ENCODE measurements at regions not wholly inside any gene's neighbourhood (a gene's known extent, or its start where the extent isn't known, plus 50 kb on each side); places are given as distances from the start of the nearest gene placed in this dataset.
"Not testable (repeated sequence)": the region's sequence is repeated elsewhere in the genome, so short reads cannot be mapped to it uniquely, and the experiment has no call there.

GRCh38 chr3:4147556-4148118 lies 155.5 kb upstream of the SETMAR start:
- no peak for DNase-seq

DNA sequence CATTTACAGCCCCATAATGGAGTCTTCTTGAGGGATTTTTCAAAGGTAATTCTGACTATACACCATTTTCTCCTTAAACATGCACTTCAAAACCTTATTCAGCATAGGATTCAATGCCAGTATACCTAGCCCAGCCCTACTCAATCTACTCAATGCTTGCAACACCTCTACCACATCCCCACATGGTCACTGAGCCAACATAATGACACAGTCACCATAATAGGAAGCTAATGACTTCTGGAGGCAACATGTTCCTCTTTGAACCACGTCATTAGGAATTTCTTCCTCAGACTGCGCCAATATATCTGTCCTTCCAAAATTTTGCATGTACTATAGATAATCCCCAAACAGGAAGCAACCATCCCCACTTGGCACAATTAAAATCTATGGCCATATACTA lies 153.9 kb upstream of the SETMAR start:
- DNase-seq = no peak

DNA sequence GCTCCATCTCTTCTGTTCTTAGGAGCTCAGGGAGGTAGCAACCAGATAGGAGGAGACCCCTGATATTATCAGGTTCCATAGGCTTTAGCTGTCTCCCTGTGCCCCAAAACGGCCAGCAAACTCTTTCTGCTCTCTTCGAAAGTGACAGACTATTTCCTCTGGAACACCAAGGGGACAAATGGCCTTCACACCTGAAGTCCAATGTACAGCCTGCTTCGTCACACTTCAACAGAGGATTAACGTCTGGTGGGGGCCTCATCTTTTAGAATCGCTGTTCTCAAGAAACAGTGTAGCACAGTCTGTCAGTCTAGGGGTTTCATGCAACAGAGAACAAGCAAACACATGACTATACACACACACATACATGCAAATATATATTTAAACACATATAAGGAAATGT lies 152.4 kb upstream of the SETMAR start:
- no peak for DNase-seq

DNA sequence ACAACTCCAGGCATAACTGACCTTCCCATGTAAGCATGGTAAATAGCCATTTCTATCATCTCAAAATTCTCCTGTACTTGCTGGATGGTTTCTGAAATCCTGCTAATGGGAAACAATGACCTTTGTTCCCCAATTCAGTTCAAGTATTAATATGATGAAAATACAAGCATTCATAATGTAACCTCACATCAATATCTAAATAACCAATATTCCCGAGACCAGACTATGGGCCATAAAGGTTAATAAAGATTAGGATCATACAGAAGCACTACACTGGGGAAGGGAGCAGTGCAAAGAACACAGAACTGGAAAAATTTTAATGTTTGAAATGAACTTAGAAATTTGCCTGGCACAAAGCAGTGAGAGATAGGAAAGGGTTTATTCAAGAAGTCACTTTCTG lies 151.3 kb upstream of the SETMAR start:
- no peak for DNase-seq

GRCh38 chr3:4153771-4154170 lies 149.4 kb upstream of the SETMAR start:
- no peak for DNase-seq

GRCh38 chr3:4158329-4158728 lies 144.8 kb upstream of the SETMAR start:
- DNase-seq = no peak

GRCh38 chr3:4162096-4162495 lies 141.1 kb upstream of the SETMAR start:
- no peak for DNase-seq

GRCh38 chr3:4163011-4163410 lies 140.2 kb upstream of the SETMAR start:
- DNase-seq = no peak

DNA sequence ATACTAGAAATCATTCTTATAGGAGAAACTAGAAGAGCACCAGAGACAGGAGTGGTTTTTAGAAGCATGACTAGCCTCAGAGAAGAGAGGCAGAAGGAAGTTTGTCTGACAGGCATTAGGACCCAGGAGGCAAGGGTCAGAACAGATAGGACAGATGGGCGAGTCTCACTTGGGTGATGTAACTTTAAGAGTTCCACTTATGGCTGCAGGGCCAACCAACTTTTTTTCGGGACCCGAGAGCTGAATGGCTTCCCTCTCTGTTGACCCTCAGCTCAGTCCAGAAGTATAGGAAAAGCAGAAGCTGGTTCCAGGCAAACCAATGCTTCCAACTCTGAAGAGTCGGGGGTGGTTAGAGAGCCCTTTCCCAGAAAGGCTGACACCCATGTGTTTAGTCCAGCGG lies 136.6 kb upstream of the SETMAR start:
- no peak for DNase-seq

GRCh38 chr3:4167230-4167629 lies 135.9 kb upstream of the SETMAR start:
- not testable (repeated sequence) for DNase-seq

DNA sequence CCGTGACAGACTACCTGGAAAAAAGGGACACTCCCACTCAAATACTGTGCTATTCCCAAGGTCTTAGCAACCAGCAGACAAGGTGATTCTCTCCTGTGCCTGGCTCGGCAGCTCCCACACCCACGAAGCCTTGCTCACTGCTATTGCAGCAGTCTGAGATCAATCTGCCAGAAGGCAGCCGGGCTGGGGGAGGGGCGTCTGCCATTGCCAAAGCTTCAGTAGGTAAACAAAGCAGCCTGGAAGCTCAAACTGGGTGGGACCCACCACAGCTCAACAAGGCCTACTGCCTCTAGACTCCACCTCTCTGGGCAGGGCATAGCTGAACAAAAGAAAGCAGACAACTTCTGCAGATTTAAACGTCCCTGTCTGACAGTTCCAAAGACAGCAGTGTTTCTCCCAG lies 128.4 kb upstream of the SETMAR start:
- DNase-seq = peak in 12 of 56 donors; percentile 0 to 19 (median 10)

DNA sequence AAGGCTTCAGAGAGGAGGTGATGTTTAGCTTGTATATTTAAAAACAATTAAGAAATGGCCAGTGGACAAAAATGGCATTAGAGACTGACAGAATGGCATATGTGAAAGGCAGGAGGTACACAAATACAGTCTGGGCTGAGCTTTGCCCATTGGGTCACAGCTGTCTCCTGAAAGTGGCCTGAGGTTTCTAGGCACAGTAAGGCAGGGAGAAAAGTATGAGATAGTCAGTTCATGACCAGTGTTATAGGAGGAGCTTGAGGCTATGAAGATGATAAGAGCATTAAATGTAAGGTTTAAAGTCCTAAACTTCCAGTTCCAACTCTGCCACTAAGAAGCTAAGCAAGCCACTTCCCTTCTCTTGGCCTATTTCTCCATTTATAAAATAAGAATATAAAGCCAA lies 111.2 kb upstream of the SETMAR start:
- DNase-seq = no peak

GRCh38 chr3:4195006-4195405 lies 108.2 kb upstream of the SETMAR start:
- DNase-seq = no peak

DNA sequence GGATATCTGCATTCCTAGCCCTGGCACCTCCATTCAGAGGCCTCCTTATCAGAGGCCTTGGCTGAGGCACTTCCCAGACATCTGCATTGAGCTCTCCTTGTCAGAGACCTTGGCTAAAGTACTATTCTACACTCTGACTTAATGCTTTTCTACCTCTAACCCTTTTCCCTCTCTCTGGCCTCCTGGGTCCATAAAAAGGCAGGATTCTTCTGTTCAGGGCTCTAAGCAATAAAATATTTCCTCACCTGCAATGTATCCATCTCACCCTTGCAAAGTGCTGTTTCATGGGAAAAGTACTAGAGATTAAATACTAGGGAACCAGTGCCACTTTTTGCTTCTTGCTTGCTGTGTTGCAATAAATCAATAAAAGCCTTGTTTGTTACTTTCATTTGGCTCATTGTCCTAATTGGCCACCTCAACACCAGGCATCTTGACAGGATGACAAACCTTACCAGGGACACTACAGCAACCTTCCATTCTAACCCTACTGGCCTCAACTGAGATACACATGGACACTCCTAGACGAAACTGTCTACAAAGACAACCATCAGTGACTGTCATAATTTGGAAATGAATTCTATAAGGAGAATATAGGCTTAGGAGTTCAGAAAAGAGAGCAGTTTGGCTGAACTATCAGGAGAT lies 106.5 kb upstream of the SETMAR start:
- DNase-seq = no peak

DNA sequence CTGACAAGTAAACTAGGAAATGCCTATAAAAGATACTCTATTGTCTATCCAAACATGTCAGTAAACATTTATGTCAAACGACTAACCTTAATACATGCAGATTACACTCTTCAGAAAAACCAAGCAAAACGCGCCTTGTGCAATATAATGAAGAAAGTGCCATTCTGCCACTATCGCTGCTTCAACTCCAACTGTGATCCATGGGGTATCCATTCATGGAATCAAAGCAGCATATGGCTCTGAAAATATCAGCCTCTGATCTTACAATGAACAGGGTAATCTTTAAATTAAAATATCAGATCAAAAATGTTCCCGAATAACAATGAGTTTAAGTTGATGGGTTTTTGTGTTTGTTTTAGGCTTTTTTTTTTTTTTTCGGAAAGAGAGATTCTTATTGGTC lies 105.5 kb upstream of the SETMAR start:
- DNase-seq = no peak

DNA sequence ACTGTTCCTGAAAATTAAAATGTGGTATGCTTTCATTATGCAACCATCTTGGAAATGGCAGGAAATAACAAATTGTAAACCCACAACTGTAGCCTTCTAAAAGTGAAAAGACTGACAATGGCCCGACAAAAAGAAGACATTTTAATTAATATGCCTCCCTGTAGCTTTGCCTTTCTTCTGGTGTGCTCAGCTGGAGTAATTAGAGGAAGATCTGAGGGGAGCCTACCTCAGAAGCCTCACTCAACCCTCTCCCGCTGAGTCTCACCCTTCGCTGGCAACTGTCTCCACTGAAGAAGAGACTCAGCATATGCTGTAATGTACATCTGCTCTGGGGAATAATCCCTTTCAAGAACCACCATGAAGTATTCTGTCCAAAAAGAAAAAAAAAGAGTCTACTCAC lies 104.7 kb upstream of the SETMAR start:
- DNase-seq = no peak

DNA sequence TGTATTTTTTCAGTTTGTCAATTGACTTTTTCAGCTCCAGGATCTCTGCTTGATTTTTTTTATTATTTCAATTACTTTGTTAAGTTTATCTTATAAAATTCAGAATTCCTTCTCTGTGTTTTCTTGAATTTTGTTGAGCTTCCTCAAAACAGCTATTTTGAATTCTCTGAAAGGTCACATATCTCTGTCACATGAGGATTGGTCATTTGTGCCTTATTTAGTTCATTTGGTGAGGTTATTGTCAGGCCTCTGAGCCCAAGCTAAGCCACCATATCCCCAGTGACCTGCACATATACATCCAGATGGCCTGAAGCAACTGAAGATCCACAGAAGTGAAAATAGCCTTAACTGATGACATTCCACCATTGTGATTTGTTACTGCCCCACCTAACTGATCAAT lies 98.4 kb upstream of the SETMAR start:
- DNase-seq = not testable (repeated sequence)

- no peak for DNase-seq
Measured at GRCh38 chr3:4207672-4208071, 95.5 kb upstream of the SETMAR start.

GRCh38 chr3:4208556-4208955 lies 94.6 kb upstream of the SETMAR start:
- DNase-seq = no peak

GRCh38 chr3:4211610-4212009 lies 91.6 kb upstream of the SETMAR start:
- DNase-seq = no peak

DNA sequence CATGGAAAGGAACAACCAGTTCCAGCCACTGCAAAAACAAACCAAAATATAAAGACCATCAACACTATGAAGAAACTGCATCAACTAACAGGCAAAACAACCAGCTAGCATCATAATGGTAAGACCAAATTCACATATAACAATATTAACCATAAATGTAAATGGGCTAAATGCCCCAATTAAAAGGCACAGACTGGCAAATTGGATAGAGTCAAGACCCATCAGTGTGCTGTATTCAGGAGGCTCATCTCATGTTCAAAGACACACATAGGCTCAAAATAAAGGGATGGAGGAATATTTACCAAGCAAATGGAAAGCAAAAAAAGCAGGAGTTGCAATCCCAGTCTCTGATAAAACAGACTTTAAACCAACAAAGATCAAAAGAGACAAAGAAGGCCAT lies 89.7 kb upstream of the SETMAR start:
- not testable (repeated sequence) for DNase-seq

DNA sequence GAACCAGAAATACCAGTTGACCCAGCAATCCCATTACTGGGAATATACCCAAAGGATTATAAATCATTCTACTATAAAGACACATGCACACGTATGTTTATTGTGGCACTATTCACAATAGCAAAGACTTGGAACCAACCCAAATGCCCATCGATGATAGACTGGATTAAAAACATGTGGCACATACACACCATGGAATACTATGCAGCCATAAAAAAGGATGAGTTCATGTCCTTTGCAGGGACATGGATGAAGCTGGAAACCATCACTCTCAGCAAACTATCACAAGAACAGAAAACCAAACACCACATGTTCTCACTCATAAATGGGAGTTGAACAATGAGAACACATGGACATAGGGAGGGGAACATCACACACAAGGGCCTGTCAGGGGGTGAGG lies 86.2 kb upstream of the SETMAR start:
- DNase-seq = not testable (repeated sequence)

DNA sequence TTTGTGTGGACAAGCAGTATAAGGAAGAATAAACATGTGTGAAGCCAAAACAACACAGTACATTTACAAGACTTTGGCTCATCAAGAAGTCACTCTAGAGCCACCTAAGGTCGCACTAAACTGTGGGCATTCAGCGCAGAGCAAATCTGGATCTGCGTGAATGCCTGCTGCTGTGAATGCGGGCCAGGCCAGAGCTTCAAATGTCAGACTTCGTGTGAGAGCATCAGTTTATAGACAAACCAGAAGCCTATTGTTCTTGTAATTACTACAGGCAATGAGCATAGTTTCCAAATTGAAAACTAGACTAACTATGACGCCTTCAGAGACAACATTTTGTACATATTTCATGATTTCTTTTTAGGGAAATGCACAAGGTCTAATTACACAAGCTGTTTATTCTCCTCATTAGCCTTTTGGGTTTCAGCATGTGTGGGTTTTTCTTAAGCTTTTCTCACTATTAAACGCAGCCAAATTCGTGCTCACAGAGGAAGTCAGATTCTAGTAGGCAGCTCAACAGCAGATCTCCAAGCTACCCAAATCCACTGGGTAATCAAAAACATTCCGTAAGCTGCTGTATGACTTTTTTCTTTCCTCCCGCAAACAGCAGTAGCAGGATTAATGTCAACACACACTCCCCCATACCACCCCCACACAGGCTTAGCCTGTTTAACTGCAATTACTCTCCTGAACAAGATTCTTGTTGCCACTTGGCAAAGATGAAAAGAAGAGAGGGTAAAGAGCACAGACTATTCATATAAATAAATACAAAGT lies 84.5 kb upstream of the SETMAR start:
- DNase-seq = peak in 18 of 56 donors; percentile 0 to 37 (median 4)

Measured in nucleus accumbens (tissue), 56 donors.